ENCODE measurements at regions not wholly inside any gene's neighbourhood (a gene's known extent, or its start where the extent isn't known, plus 50 kb on each side); places are given as distances from the start of the nearest gene placed in this dataset.

- no peak for TF ChIP-seq CHD2 (IDR thresholded peaks at IDR 0.05; ENCODE audit: low read length)
Measured at GRCh38 chr1:79969886-79970285, 963.4 kb upstream of the ADGRL4 start (continued).

- Histone ChIP-seq H3K79me1 (ENCODE audit: low read depth, low read length) (no peaks in the 10 kb centered on the region), H3K79me2 (ENCODE audit: control insufficient read depth in 1 of 2, insufficient read depth in 2 of 2, low read length in 2 of 2) (no peaks in the 10 kb centered on the region), H3K23ac (ENCODE audit: insufficient read length) (no peak overlapping the region), H3K27ac (ENCODE audit: low read depth, low read length) (no peak overlapping the region), H3K9me3 (ENCODE audit: insufficient read depth in 2 of 2, low read depth in 1 of 2, low read length in 1 of 2) (no peaks in the 10 kb centered on the region), H3K4me3 (ENCODE audit: extremely low read depth in 1 of 4, insufficient read depth in 2 of 4, low read depth in 3 of 4, low read length in 4 of 4) (no peak overlapping the region), H2BK5ac (ENCODE audit: low read depth, low read length) (no peak overlapping the region), H3K36me3 (ENCODE audit: control insufficient read depth in 2 of 4, insufficient read depth in 4 of 4, low read length in 3 of 4) (no peaks in the 10 kb centered on the region), H3K14ac (ENCODE audit: insufficient read length) (no peak overlapping the region), H3K23me2 (ENCODE audit: low read depth, low read length) (no peaks in the 10 kb centered on the region), H3K4ac (replicated peaks; ENCODE audit: insufficient read length, low read depth, low read length) (no peak overlapping the region), H3K18ac (ENCODE audit: extremely low read depth, low read length) (no peak overlapping the region), H4K5ac (ENCODE audit: insufficient read length, low read depth, low read length) (no peak overlapping the region), H3K9ac (replicated peaks in 1 of 4; ENCODE audit: extremely low read depth in 1 of 4, low read depth in 3 of 4, low read length in 3 of 4) (no peak overlapping the region), H2AFZ (ENCODE audit: low read length) (no peak overlapping the region), H3K27me3 (replicated peaks in 1 of 4; ENCODE audit: control insufficient read depth in 3 of 4, extremely low read depth in 1 of 4, insufficient read depth in 3 of 4, low read length in 3 of 4) (no peaks in the 10 kb centered on the region), H3K56ac (replicated peaks; ENCODE audit: insufficient read length, low read depth, low read length) (no peak overlapping the region), H4K8ac (ENCODE audit: extremely low read depth, insufficient read depth, low read length) (no peak overlapping the region), H3K4me2 (ENCODE audit: insufficient read depth in 1 of 2, low read depth in 2 of 2, low read length in 2 of 2) (no peak overlapping the region), H4K20me1 (replicated peaks in 1 of 2; ENCODE audit: control insufficient read depth in 1 of 2, insufficient read depth in 2 of 2, low read length in 2 of 2) (no peaks in the 10 kb centered on the region), H2BK15ac (ENCODE audit: low read length) (no peak overlapping the region), H3K4me1 (replicated peaks in 1 of 4; ENCODE audit: control insufficient read depth in 3 of 4, insufficient read depth in 4 of 4, low read length in 3 of 4) (no peaks in the 10 kb centered on the region), H2BK12ac (ENCODE audit: low read depth, low read length) (no peak overlapping the region), H2BK20ac (ENCODE audit: low read length) (no peak overlapping the region), H4K91ac (replicated peaks; ENCODE audit: insufficient read length, low read length) (no peak overlapping the region), H2BK120ac (replicated peaks; ENCODE audit: low read depth, low read length) (no peak overlapping the region), H2AK5ac (ENCODE audit: low read depth, low read length) (no peak overlapping the region)
- ChIA-PET POLR2A (ENCODE audit: partially characterized antibody) (no interaction called here), CTCF (ENCODE audit: partially characterized antibody) (interaction anchor here (1.3 kb wide), 1 partner anchor 9 kb away, joined by 3 read pairs; no protein-coding TSS in a partner anchor)
- FAIRE-seq = no peak
- DNase-seq (ENCODE audit: low read depth in 1 of 2, low spot score in 2 of 2) = no peak
- 93% methylated on average over 2 of the region's 2 CpGs; no CpG with 5 or more reads in 1 of the 2 experiments for WGBS, 2 experiments (ENCODE audit: extremely low coverage in 1 of 2, insufficient coverage in 1 of 2, insufficient read length in 1 of 2, insufficient replicate concordance in 2 of 2, low coverage in 1 of 2, low lambda C conversion rate in 2 of 2, missing lambda C conversion rate in 1 of 2)
- TF ChIP-seq CTCF (IDR thresholded peaks at IDR 0.05; ENCODE audit: control extremely low read depth in 1 of 3, insufficient read depth in 1 of 3, low read depth in 1 of 3, low read length in 3 of 3) (no peak), POU5F1 (IDR thresholded peaks at IDR 0.05; ENCODE audit: low read depth, low read length) (no peak), RAD21 (IDR thresholded peaks at IDR 0.05 in 1 of 2, conservative IDR thresholded peaks at IDR 0.05 in 1 of 2; ENCODE audit: low read depth in 2 of 2, low read length in 2 of 2) (no peak), KDM5A (IDR thresholded peaks at IDR 0.05; ENCODE audit: low read length) (no peak), USF2 (IDR thresholded peaks at IDR 0.05; ENCODE audit: low read length) (no peak), TEAD4 (IDR thresholded peaks at IDR 0.05; ENCODE audit: low read depth, low read length) (no peak), MAX (IDR thresholded peaks at IDR 0.05) (no peak), EZH2 (IDR thresholded peaks at IDR 0.05; ENCODE audit: low read depth, low read length, severe bottlenecking) (no peak)
Measured at GRCh38 chr1:79966438-79966837, 959.9 kb upstream of the ADGRL4 start.

Measured in H1 (cell line).